Right lobe of liver (tissue), 4 donors: ENCODE measurements at regions not wholly inside any gene's neighbourhood (a gene's known extent, or its start where the extent isn't known, plus 50 kb on each side); places are given as distances from the start of the nearest gene placed in this dataset.

Experiments used
- POLR2A ChIP-seq: fragments of 450-650 bp; IDR thresholded peaks from one replicate; pipeline ENCODE4 v1.6.1; 2017; ENCODE audit warnings: antibody characterized with exemption, mild to moderate bottlenecking
- TF ChIP-seq, protein P1 (sequence below), 4 donors: fragments of 200-600 bp in 3 of 4; fragments of 450-650 bp in 1 of 4; IDR thresholded peaks; one replicate each; pipeline versions ENCODE4 v1.5.1 to v1.8.0; 2016 to 2022; ENCODE audit warnings: antibody characterized with exemption in 4 of 4, mild to moderate bottlenecking in 2 of 4
- donor health status: DM: no; HTN: no; CAD: no.
- donor health status: DM: no; HTN: no; CAD: no.
- donor health status: DM: no; HTN: yes; CAD: no.

DNA sequence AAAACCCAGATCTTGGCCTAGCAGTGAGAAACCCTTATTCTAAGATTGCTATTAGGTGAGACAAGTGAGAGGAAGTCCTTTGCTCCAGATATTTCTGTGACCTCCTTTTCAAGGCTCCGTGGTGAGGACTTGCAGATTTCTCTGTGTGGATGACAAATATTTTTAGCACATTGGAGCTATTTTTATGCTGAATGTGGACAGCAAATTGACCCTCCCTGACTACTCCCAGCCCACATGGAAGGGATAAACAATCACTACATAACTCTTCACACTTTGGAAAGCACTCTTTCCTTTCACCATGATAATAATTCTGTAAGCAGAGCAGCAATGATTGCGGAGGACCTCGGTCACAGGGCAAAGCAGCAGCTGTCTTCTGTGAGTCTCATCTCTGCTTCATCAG lies 88.0 kb upstream of the ADGRF1 start:
- TF ChIP-seq, protein P1, sequence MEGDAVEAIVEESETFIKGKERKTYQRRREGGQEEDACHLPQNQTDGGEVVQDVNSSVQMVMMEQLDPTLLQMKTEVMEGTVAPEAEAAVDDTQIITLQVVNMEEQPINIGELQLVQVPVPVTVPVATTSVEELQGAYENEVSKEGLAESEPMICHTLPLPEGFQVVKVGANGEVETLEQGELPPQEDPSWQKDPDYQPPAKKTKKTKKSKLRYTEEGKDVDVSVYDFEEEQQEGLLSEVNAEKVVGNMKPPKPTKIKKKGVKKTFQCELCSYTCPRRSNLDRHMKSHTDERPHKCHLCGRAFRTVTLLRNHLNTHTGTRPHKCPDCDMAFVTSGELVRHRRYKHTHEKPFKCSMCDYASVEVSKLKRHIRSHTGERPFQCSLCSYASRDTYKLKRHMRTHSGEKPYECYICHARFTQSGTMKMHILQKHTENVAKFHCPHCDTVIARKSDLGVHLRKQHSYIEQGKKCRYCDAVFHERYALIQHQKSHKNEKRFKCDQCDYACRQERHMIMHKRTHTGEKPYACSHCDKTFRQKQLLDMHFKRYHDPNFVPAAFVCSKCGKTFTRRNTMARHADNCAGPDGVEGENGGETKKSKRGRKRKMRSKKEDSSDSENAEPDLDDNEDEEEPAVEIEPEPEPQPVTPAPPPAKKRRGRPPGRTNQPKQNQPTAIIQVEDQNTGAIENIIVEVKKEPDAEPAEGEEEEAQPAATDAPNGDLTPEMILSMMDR (IDR thresholded peaks at IDR 0.05), result no peak
- no peak for TF ChIP-seq POLR2A
